ENCODE measurements at regions not wholly inside any gene's neighbourhood (a gene's known extent, or its start where the extent isn't known, plus 50 kb on each side); places are given as distances from the start of the nearest gene placed in this dataset.

- no peak for TF ChIP-seq CTCF (IDR thresholded peaks at IDR 0.05; ENCODE audit: low read depth, low read length)
- no peak overlapping the region for H3K4me3 ChIP-seq (ENCODE audit: low read depth, low read length)
Measured at GRCh38 chr11:127931803-127932202, 655.6 kb downstream of the ETS1 start.

GRCh38 chr11:127926721-127927120 lies 660.6 kb downstream of the ETS1 start:
- no peak for TF ChIP-seq CTCF (IDR thresholded peaks at IDR 0.05; ENCODE audit: low read depth, low read length)
- H3K4me3 ChIP-seq (ENCODE audit: low read depth, low read length) = no peak overlapping the region

GRCh38 chr11:127925475-127925874 lies 661.9 kb downstream of the ETS1 start:
- H3K4me3 ChIP-seq (ENCODE audit: low read depth, low read length) = no peak overlapping the region
- no peak for TF ChIP-seq CTCF (IDR thresholded peaks at IDR 0.05; ENCODE audit: low read depth, low read length)

- TF ChIP-seq CTCF (IDR thresholded peaks at IDR 0.05; ENCODE audit: low read depth, low read length) = no peak
- H3K4me3 ChIP-seq (ENCODE audit: low read depth, low read length) = no peak overlapping the region
Measured at GRCh38 chr11:127919206-127920000, 668.0 kb downstream of the ETS1 start.

- no peak for TF ChIP-seq CTCF (IDR thresholded peaks at IDR 0.05; ENCODE audit: low read depth, low read length)
- no peak overlapping the region for H3K4me3 ChIP-seq (ENCODE audit: low read depth, low read length)
Measured at GRCh38 chr11:127902382-127902781, 685.0 kb downstream of the ETS1 start.

GRCh38 chr11:127898422-127899365 lies 688.7 kb downstream of the ETS1 start:
- no peak overlapping the region for H3K4me3 ChIP-seq (ENCODE audit: low read depth, low read length)

More at GRCh38 chr11:127898422-127899365, 688.7 kb downstream of the ETS1 start:
- TF ChIP-seq CTCF (IDR thresholded peaks at IDR 0.05; ENCODE audit: low read depth, low read length) = no peak

Measured in WI38 (cell line).